ENCODE measurements at regions not wholly inside any gene's neighbourhood (a gene's known extent, or its start where the extent isn't known, plus 50 kb on each side); places are given as distances from the start of the nearest gene placed in this dataset.

- TF ChIP-seq FOXK2 (IDR thresholded peaks at IDR 0.05): no peak
- TF ChIP-seq PKNOX1 (IDR thresholded peaks at IDR 0.05): no peak
- no peak for TF ChIP-seq LEF1 (IDR thresholded peaks at IDR 0.05; ENCODE audit: borderline replicate concordance)
- no peak for TF ChIP-seq NFRKB (IDR thresholded peaks at IDR 0.05)
- no peak for TF ChIP-seq SP1 (IDR thresholded peaks at IDR 0.05)
- TF ChIP-seq L3MBTL2 (conservative IDR thresholded peaks at IDR 0.05): no peak
- no peak for TF ChIP-seq ZNF384 (IDR thresholded peaks at IDR 0.05)
- no peak for TF ChIP-seq FOXM1 (IDR thresholded peaks at IDR 0.05; ENCODE audit: borderline replicate concordance)
- TF ChIP-seq BHLHE40 (IDR thresholded peaks at IDR 0.05; ENCODE audit: borderline replicate concordance): no peak
- no peak for TF ChIP-seq ELF4 (IDR thresholded peaks at IDR 0.05)
- no peak for TF ChIP-seq FOXA1 (IDR thresholded peaks at IDR 0.05)
- TF ChIP-seq CTBP1 (IDR thresholded peaks at IDR 0.05; ENCODE audit: borderline replicate concordance): no peak
- TF ChIP-seq TARDBP (IDR thresholded peaks at IDR 0.05): no peak
- no peak for TF ChIP-seq HDGF (IDR thresholded peaks at IDR 0.05; ENCODE audit: borderline replicate concordance)
Measured at GRCh38 chr1:29398431-29398830, 162.1 kb downstream of the PTPRU start.
